HG03442 (cell line): ENCODE measurements at regions not wholly inside any gene's neighbourhood (a gene's known extent, or its start where the extent isn't known, plus 50 kb on each side); places are given as distances from the start of the nearest gene placed in this dataset.
"Not testable (repeated sequence)": the region's sequence is repeated elsewhere in the genome, so short reads cannot be mapped to it uniquely, and the experiment has no call there.

Source experiments
- ATAC-seq: cut with Tn5 transposase; IDR thresholded peaks from one replicate; pipeline ENCODE4 v1.9.1; 2021; ENCODE audit warnings: mild to moderate bottlenecking, moderate library complexity; ENCODE audit not compliant: unreplicated experiment

DNA sequence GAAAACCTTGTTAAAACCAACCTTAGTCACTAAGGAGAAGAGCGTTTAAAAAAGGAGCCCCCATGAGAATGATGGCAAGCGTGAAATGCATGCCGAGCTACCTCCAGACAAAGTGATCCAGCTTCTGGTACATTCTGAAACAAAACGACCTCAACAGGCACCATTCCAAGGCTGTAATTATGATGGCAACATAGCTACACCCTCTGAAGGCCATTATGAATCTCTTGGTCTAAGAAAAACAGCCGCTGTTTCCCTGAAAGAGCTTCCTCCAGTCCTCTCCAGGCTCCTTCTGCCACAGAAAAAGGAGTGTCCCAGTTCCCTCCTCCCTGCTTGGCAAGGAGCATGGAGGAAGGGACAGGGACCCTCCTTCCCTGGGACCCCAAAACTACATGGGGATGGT lies 50.0 kb upstream of the ABLIM1 start:
- ATAC-seq: no peak

- no peak for ATAC-seq
These were observed 50.8 kb upstream of the ABLIM1 start for GRCh38 chr10:114708717-114709335.

GRCh38 chr10:114709984-114710383 lies 51.9 kb upstream of the ABLIM1 start:
- ATAC-seq: no peak

DNA sequence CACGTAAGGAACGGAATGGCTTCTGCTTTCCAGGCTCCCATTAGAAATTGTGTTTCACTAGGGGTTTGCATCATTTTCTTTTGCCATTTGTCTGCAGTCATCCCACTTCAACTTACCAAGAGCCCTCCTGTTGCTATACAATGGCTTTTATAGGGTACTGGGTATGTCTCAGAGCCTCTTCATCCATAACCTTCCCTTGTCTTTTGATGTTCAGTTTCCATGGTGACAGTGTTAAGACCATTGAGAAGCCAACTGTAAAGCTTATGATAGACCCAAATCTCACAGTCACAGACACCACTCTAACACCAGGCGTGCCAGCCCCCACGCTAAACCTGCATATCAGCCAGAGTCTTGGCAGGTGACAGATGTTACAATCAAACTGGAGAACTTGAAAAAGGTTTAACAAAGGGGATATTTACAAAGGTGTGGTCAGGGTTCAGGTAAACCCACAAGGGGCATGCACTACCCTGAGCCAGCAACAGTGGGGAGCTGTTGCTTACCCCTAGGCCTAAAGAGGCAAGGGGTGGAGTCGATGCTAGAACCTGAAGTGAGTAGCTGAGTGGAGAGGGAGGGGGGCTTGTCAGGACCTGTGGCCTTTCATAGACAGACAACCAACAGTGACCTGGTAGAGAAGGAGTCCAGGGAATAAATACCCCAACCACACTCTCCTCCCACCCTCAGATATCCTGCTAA lies 53.2 kb upstream of the ABLIM1 start:
- ATAC-seq: no peak

DNA sequence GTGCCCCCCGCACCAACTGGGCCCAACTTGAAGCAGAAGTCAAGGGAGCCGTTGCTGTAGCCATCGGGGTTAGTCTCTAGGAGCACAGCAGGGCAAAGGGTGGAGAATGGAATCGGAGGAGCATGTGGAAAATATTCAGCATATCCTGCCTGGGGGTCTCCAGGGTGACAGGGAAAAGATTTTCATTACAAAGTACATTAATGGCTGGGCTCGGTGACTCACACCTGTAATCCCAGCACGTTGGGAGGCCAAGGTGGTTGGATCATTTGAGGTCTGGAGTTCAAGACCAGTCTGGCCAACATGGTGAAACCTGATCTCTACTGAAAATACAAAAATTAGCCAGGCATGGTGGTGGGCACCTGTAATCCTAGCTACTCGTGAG lies 53.8 kb upstream of the ABLIM1 start:
- no peak for ATAC-seq

- no peak for ATAC-seq
These were observed 55.5 kb upstream of the ABLIM1 start for GRCh38 chr10:114713525-114714090.

DNA sequence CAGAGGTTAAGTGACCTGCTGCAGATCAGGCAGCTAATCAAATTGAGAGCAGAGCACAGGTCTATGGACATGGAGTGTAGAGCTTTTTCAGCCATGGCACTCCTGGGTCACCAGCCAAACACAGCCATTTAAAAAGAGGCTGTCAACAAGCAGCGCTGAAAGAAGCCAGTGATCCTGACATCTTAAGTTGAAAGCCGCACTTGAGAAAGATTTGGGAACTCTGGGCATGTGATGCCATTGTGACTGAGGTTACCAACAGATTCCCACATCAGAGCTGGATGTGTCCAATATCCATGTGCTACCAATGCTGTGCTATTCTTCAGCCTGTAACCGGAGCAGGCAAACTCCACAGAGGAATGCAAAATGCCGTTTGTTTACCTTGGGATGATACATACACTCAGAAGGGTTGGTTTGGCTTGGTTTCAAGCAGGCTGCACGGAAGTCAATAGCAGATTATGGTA lies 56.2 kb upstream of the ABLIM1 start:
- ATAC-seq: no peak

DNA sequence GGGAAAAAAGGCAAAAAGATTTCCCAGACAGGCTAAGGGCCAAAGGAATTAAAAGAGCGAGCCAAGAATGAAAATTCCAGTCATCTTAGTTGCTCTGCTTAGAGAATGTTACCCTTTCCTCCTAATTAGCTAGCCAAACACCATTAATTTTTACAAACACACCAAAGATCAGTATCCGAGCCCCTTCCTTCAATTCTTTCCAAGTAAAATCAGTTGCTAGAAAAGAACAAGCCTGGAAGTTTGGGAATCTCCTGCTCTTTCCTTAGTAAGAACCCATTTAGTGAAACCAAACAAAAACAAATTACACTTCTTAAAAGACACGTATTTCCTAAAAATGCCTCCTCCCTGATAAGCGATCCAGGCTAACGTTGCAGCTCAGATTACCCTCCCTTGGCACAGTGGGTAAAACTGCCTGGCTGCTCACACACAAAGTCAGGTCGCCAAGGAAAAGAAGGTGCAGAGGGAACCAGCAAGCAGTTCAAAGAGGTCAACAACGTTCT lies 57.1 kb upstream of the ABLIM1 start:
- ATAC-seq: no peak

- ATAC-seq: no peak
These were observed 58.8 kb upstream of the ABLIM1 start for GRCh38 chr10:114716811-114717404.

DNA sequence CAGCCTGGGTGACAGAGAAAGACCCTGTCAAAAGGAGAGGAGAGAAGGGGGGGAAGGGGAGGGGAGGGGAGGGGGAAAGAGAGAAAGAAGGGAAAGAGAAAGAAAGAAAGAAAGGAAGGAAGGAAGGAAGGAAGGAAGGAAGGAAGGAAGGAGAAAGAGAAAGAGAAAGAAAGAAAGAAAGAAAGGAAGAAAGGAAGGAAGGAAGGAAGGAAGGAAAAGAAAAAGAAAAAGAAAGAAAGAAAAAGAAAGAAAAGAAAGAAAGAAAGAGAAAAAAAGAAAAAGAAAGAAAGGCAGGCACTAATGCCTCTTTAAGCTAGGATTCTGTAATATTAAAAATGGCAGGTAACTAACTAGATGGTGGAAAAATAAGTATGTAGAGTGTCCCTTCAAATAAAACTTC lies 59.8 kb upstream of the ABLIM1 start:
- not testable (repeated sequence) for ATAC-seq

DNA sequence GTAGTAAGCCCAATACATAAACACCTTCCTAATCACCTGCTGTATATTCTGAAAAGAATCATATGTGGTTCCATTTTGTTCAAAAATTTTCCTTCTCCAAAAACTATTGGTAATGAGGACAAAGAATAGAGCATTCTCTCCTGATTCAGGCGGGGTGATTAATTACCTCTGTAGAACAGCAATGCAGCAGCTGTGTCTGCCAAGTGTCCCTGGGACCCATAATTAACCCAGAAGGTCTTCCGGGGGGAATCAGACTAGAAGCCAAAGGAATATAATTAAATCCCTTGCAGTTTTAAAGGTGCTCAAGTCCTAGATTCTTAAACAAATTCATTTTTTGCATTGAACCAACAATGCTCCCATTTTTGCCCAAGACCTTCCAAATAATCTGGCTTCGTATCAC lies 60.3 kb upstream of the ABLIM1 start:
- no peak for ATAC-seq

DNA sequence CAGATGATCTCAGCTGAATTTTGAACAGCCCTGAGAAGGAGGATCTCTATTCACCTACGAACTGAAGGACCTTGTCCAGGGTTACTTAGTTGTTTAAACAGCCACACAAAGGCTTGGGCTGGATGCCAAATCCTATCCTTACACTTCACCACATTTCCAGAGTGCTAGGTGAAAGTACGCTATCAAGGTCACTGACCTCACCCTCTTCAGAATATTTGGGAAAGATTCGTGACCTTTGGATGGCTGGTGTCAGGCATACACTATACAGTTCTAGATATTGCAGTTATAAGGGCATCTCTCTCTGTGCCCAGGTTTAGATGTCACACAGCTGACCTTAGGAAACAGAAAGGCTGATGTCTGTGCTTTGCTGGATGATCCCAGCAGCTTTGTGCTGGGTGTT lies 61.2 kb upstream of the ABLIM1 start:
- no peak for ATAC-seq

DNA sequence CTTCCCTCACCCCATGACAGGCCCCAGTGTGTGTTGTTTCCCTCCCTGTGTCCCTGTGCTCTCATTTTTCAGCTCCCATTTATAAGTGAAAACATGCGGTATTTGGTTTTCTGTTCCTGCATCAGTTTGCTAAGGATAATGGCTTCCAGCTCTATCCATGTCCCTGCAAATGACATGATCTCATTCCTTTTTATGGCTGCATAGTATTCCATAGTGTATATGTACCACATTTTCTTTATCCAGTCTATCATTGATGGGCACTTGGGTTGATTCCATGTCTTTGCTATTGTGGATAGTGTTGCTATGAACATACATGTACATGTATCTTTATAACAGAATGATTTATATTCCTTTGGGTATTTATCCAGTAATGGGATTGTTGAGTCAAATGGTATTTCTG lies 61.9 kb upstream of the ABLIM1 start:
- not testable (repeated sequence) for ATAC-seq

- no peak for ATAC-seq
These were observed 62.7 kb upstream of the ABLIM1 start for GRCh38 chr10:114720685-114721278.

GRCh38 chr10:114722136-114722535 lies 64.1 kb upstream of the ABLIM1 start:
- not testable (repeated sequence) for ATAC-seq

- no peak for ATAC-seq
These were observed 65.3 kb upstream of the ABLIM1 start for GRCh38 chr10:114723361-114723760.

GRCh38 chr10:114723991-114724715 lies 66.1 kb upstream of the ABLIM1 start:
- no peak for ATAC-seq

GRCh38 chr10:114724716-114725106 lies 66.6 kb upstream of the ABLIM1 start:
- ATAC-seq: no peak

- ATAC-seq: no peak
These were observed 68.8 kb upstream of the ABLIM1 start for GRCh38 chr10:114726820-114727271.

DNA sequence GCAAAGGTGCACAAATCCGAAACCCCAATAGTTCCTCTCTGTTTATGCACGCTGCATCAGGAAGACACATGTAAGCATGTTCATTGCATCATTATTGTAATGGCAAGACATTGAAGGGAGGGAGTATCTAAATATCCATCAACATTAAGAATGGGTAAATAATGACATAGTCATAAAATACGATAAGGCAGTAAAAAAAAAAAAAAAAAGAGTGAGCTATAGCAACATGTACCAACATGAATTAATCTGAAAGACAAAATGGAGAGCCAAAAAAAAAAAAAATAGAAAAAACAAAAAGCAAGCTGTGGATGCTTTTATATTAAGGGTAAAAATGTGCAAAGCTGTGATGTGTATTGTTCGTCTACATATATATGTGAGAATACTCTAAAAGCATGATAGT lies 70.2 kb upstream of the ABLIM1 start:
- no peak for ATAC-seq
